Dedifferentiated amniotic fluid mesenchymal stem cell (primary cell): ENCODE measurements at regions not wholly inside any gene's neighbourhood (a gene's known extent, or its start where the extent isn't known, plus 50 kb on each side); places are given as distances from the start of the nearest gene placed in this dataset.

Experiments used
- DNase-seq: peaks from one replicate; pipeline ENCODE4 v3.0.0-alpha.2; 2016; ENCODE audit errors: extremely low spot score

DNA sequence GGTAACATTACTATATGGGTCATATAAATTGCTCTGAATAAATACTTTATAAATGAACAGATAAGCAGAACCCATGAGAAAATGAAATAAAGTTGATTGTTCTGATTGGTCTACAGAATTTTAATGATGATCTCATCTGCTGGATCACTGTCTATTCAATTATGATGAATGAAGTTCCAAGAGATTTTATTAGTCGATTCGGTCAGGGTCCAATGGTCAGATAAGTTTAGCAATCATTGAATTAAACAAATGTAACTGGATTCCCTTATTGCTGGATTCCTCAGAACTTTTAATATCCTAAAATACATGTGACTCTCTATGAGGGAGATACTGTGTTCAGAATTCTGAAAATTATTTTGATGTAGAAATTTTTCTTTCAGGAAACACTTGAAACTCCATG, 715.2 kb downstream of the EPM2A start:
- DNase-seq, result no peak

GRCh38 chr6:145020543-145020942, 714.8 kb downstream of the EPM2A start:
- no peak for DNase-seq

DNA sequence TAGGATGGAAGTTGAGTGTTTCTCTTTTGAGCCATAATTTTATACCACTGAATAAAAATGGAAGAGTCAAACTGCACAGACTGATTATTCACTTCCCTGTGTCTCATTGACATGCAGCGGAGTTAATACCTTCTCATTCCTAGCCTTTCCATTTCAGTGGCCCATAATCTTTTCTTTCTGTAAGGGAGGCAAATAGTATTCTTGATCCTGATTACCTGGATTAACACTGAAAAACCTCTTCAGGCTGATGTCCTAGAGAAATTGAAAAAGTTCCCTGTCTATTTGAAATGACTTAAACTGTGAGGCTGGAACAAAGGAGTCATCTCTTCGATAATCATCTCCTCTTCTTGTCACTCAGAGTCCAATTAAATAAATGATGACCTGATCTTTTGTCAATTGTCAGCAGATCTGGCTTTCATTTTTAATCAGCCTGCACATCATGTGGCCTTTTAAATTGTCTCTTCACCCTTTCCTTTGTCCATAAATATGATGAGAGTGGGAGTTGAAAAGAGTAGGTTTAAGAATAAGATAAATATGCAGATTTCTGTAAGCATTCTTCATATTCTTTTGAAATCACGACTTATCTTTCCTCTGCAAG, 713.0 kb downstream of the EPM2A start:
- DNase-seq, result no peak

DNA sequence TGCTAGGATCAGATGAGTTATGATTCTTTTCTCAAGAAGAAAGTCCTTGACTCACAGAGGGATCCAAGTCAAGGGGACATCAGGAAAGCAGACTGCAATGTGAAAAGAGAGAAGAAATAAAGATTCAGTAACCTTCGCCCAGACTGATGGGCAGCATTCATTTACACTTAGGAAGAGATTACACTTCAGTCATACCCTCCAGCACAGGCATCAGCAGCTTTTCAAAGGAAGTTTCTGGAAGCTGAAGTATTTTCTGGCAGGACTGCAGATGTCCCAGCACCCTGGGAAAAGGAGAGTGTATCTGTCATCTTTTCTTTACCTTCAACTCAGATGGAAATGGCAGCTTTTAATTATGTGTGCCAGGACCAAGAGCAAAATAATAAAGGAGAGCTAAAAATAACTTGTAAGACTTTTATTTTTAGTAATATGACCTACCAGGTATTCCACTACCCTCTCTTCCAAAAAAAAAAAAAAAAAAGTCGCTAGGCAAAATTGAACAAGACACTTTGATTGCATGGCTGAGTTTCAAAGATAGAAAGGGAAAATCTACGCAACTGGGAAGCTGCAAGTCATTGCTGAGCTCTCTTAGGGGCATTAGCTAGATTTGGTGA, 712.1 kb downstream of the EPM2A start:
- no peak for DNase-seq

DNA sequence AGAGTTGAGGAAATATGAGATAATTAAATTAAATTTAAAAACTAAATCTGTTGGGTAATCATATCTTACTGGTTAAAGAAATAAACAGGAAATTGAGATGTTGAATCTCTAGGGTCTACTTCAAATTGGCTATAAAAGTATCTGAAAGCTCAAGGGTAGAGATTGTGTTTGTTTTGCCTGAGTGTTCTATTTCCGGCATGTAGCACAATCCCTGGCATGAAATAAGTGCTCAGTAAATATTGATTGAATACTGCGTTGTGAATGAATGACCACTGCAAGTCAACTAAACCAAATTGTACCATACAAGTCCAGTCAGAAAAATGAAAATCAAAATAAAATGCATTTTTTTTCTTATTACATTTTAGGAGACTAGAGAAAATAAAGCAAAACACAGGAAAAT, 709.8 kb downstream of the EPM2A start:
- no peak for DNase-seq

- DNase-seq, result no peak
These were observed 709.0 kb downstream of the EPM2A start for GRCh38 chr6:145026267-145026679.

DNA sequence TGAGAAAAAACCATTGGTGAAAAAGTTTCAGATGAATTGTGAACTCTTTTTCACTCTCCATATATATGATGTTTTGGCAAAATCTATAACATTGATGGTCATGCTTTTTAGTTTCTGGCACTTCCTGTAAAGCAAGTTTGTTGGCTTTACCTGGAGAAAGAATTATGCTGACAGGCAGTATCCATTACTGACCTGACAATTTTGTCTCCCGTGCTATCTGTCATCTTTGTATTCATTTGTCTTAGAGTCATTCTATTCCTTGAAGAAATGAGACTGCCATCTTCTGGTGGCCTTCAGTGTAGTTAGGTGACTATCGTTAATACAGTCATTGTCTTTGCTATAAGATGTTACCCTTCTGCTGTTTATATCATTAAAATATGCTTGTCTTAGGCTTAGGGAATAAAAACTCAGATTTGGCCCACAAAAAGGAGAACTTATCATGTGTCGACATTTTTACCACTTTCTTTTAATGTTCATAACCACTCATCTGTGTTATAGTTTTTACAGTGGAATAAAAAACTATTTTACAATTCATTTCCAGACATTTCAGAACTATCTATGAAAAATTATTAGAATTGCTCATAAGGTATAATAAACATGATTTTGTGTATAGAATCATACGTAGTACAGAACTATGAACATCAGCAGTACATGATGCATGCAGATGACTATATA, 707.0 kb downstream of the EPM2A start:
- no peak for DNase-seq

GRCh38 chr6:145031001-145031400, 704.3 kb downstream of the EPM2A start:
- no peak for DNase-seq

DNA sequence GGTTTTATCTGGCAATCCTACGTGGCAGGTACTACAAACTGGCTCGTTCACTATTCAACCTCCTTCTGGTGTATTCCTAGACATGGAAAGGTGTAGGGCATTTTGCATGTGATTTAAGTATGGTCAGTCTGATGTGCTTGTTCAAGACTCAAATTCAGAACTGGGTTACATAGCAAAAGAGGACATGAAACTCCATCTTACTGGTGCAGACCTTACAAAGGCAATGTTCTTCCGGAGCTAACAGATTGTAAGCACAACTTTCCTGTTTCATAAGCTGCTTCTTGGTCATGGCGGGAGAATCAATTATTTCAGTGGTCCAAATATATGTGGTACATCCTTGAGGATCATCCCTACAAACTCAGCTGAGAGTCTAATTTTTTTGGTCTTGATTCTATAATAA, 703.4 kb downstream of the EPM2A start:
- no peak for DNase-seq

DNA sequence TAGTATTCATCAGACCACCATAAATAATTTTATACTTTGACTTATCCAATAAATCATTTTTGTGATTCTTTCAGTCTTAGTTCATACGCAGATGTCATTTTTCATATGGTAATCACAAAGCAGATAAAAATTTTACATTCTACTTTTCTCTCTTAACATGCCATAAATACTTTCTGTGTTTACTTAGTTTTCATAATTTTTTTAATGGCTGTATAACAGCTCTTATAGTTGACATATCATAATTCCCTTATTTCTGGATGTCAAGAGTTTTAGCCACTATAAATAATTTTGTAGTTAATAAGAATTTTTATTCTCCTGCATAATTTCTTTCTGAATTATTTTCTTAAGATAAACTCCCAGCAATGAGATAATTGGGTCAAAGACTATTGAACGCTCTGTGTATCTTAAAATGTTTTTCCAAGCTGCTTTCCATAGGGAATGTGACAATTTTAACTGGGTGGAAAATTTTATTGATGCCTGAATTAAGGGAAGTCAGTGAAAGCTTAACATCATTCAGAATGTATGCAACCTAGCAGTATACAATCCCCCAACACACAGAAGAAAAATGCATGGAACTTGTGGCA, 702.7 kb downstream of the EPM2A start:
- no peak for DNase-seq

GRCh38 chr6:145034664-145035063, 700.7 kb downstream of the EPM2A start:
- no peak for DNase-seq

GRCh38 chr6:145036236-145036635, 699.1 kb downstream of the EPM2A start:
- no peak for DNase-seq

DNA sequence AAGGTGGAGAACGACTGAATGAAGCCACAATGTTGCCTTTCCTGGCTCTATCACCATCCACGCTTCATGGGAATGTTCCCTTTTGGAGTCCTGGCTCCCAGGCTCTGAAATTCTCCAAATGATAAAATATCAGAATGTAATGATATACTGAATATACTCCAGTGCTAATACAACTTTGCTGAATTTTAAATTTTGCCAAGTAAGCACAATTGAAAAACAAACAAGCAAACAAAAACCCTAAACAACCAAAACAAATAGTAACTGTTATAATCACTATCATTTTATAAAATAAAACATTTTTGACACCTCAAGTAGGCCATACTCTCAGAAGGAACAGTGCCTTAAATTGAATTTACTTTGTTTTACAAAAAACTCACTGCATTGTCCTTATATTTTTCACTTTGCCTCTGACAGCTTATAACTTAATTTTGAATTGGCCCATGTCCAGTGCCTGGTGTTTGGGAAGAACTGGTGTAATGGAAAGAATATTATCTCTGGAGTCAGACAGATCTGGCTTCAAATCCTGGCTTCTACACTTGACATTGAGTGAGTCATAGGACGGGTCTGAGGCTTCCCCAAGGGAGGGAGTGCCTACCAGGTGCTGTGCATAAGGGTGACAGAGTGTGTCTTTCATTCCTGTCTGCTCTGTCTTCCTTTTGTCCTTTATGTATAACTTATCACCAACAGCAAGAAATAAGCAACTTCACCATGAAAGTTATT, 698.3 kb downstream of the EPM2A start:
- DNase-seq, result no peak

GRCh38 chr6:145042559-145042958, 692.8 kb downstream of the EPM2A start:
- no peak for DNase-seq

- no peak for DNase-seq
These were observed 691.3 kb downstream of the EPM2A start for GRCh38 chr6:145043926-145044500.

DNA sequence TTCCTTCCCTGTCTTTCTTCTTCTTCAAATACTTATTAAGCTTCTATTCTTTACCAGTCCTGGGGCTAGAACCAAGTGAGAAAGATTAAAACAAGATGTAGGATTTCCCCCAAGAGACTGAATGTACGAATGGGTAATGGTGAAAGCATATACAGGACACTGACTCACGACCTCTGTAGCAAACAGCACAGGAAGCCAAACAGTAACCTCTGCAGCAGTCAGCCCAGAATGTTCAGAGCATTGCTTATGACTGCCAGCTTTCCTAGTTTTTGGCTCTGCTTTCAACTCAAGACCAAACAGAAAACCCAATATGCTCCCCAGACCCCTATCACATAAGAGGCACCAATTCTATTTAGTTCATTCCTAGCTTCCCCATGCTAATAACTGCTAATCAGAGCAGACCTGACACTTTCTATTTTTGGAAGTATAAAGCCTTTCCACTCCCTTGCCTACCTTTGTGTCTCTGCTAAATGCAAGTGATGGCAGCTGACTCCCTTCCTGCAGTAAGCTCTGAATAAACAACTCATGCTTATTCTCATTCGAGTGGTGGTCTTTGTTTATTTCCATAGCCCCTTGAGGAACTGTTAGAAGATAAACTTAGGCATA, 690.6 kb downstream of the EPM2A start:
- DNase-seq, result peak; percentile 52

GRCh38 chr6:145045582-145045981, 689.7 kb downstream of the EPM2A start:
- no peak for DNase-seq

- no peak for DNase-seq
These were observed 687.4 kb downstream of the EPM2A start for GRCh38 chr6:145047891-145048290.

DNA sequence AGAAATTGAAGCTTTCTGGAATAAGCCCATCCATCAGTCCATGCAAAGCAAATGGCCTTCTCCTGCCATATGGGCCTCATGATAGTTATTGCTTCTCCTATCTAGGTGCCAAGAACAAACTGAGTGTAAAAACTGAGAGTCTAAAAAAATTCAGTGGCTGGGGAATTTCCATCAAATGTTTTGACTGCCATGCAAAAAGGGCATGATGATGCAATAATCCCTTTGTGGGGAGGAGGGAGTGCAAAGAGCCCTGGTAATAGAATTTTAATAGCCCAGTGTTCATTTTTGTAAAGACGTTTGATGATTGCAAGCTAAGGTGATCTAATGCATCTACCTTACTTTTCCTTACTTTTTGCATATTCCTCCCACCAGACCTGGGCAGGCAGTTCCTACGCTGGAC, 683.7 kb downstream of the EPM2A start:
- DNase-seq, result no peak

GRCh38 chr6:145055567-145055966, 679.8 kb downstream of the EPM2A start:
- no peak for DNase-seq

DNA sequence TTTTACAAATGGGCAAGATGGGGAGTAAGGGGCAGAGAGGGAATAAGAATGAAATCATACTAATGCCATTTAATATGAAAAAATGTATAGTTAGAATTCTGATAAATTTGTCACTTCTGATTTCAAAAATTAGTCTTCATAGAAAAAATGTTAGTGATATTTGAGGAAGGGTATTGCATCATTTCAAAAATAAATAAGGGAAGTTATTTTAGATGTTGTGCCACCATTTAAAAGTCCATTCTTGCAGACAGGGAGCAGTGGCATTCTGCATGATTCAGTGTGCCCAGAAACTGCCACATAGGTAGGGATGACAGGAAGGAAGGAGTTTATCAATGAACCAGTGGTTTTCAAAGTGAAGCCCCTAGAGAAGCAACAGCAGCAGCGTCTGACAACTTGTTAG, 674.6 kb downstream of the EPM2A start:
- DNase-seq, result no peak

DNA sequence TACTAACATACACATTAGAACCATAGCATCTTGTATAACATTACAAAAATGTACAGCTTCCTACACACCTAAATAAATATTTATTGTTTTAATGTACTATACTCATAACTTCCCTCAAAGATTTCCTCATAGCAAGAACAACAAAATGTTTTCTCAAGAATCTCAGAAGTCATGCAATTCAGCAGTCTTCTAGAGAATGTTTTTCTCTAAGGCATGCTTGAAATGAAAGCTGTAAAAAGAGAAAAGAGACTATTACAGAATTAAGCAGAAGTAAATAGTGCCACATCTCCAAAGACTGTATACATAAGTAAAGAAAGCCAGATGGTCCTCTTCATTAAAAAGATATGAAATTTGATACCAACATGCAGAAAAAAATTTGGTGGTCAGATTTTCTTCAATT, 672.2 kb downstream of the EPM2A start:
- peak; percentile 49 for DNase-seq
